Spleen (tissue), 11 donors: ENCODE measurements at regions not wholly inside any gene's neighbourhood (a gene's known extent, or its start where the extent isn't known, plus 50 kb on each side); places are given as distances from the start of the nearest gene placed in this dataset.
A peak's percentile ranks its signal among the peaks of the same experiment; 100 is the strongest.

Experiments used
- DNase-seq: peaks from one replicate; pipeline ENCODE4 v3.0.0-alpha.2; 2020
- H3K27ac ChIP-seq, 8 donors: fragments of 200-600 bp; sonication (generic) in 7 of 8; 1 replicate in 4 of 8; 2 replicates in 4 of 8; pipeline versions ENCODE4 v1.5.0 to v1.8.0; 2016 to 2021; ENCODE audit warnings: inconsistent platforms in 4 of 8, mild to moderate bottlenecking in 4 of 8, moderate library complexity in 1 of 8
- H3K27me3 ChIP-seq, 7 donors: fragments of 200-600 bp; sonication (generic) in 6 of 7; replicated peaks in 1 of 7; 1 replicate in 4 of 7; 2 replicates in 3 of 7; pipeline versions ENCODE4 v1.5.0 to v1.8.0; 2016 to 2021; ENCODE audit warnings: inconsistent platforms in 3 of 7, mild to moderate bottlenecking in 1 of 7
- H3K36me3 ChIP-seq, 6 donors: fragments of 200-600 bp; sonication (generic) in 5 of 6; 1 replicate in 4 of 6; 2 replicates in 2 of 6; pipeline versions ENCODE4 v1.5.0 to v1.8.0; 2016 to 2021; ENCODE audit warnings: inconsistent platforms in 2 of 6
- H3K4me1 ChIP-seq, 6 donors: fragments of 200-600 bp; sonication (generic) in 5 of 6; 1 replicate in 3 of 6; 2 replicates in 3 of 6; pipeline versions ENCODE4 v1.5.0 to v1.8.0; 2016 to 2021; ENCODE audit warnings: inconsistent platforms in 3 of 6
- H3K4me3 ChIP-seq, 8 donors: fragments of 200-600 bp; sonication (generic) in 7 of 8; 1 replicate in 4 of 8; 2 replicates in 4 of 8; pipeline versions ENCODE4 v1.5.0 to v1.8.0; 2016 to 2021; ENCODE audit warnings: inconsistent platforms in 4 of 8, mild to moderate bottlenecking in 4 of 8, moderate library complexity in 2 of 8
- H3K9me3 ChIP-seq, 8 donors: fragments of 200-600 bp; sonication (generic) in 7 of 8; 1 replicate in 4 of 8; 2 replicates in 4 of 8; pipeline versions ENCODE4 v1.5.0 to v1.8.0; 2016 to 2021; ENCODE audit warnings: inconsistent platforms in 4 of 8
- CTCF ChIP-seq, 11 experiments: fragments of 200-600 bp in 7 of 11; fragments of 450-650 bp in 4 of 11; sonication (generic) in 4 of 11; IDR thresholded peaks in 8 of 11; conservative IDR thresholded peaks in 3 of 11; 1 replicate in 7 of 11; 2 replicates in 4 of 11; pipeline versions ENCODE4 v1.4.0 to v1.8.0; 2016 to 2021; ENCODE audit warnings: antibody characterized with exemption in 11 of 11, inconsistent platforms in 4 of 11, mild to moderate bottlenecking in 1 of 11
- POLR2A ChIP-seq, 3 donors: fragments of 450-650 bp; IDR thresholded peaks; one replicate each; pipeline ENCODE4 v1.5.1; 2017; ENCODE audit warnings: antibody characterized with exemption in 3 of 3, mild to moderate bottlenecking in 1 of 3
- POLR2AphosphoS5 ChIP-seq, 3 donors: sonication (generic); formaldehyde crosslinking; IDR thresholded peaks; one replicate each; pipeline ENCODE4 v1.5.1; 2017; ENCODE audit warnings: antibody characterized with exemption in 3 of 3
- WGBS, 5 donors: extraction: QIAGEN DNeasy Blood & Tissue Kit in 3 of 5; methylation state at CpG; one replicate each; pipeline versions ENCODE4 v1.1.5 to v1.1.7; 2013 to 2018; 5-methylcytosine and 5-hydroxymethylcytosine counted together
- intact Hi-C: fragments of 100-400 bp; cut with DNase I; formaldehyde crosslinking; loops from one replicate; pipeline ENCODE4 v1.15.0; 2023; ENCODE audit warnings: low total_unique reads
- donor health status: healthy with polysubstance abuse.
- donor health status: DM: no; HTN: no; CAD: no; lungs with moderate emphysema.
- donor health status: DM: no; HTN: no; CAD: no.
- donor health status: Bipolar disorder and iron deficiency.
- donor health status: healthy.
- donor health status: DM: no; HTN: no; CAD: no.
- donor health status: DM: yes; HTN: yes; CAD: no.

GRCh38 chr12:34296143-34297041, 274.1 kb downstream of the ALG10 start:
- intact Hi-C loops = no loop called here
- WGBS, 5 donors = 71 to 79% (median 75%) methylated on average over 30 of the region's 30 CpGs
- Histone ChIP-seq H3K27ac (no peak overlapping the region), H3K9me3 (peaks cover 0 to 100% (median 84%) of the 10 kb centered on the region in 8 donors), H3K27me3 (no peaks in the 10 kb centered on the region), H3K4me1 (no peaks in the 10 kb centered on the region), H3K36me3 (no peaks in the 10 kb centered on the region), H3K4me3 (no peak overlapping the region)
- DNase-seq = peak; percentile 36
- TF ChIP-seq POLR2A (IDR thresholded peaks at IDR 0.05) = no peak
- no peak for TF ChIP-seq POLR2AphosphoS5 (IDR thresholded peaks at IDR 0.05)
- no peak for TF ChIP-seq CTCF (IDR thresholded peaks at IDR 0.05 in 8 of 11, conservative IDR thresholded peaks at IDR 0.05 in 3 of 11)

- Histone ChIP-seq H3K9me3 (peaks cover 0 to 100% (median 84%) of the 10 kb centered on the region in 8 donors), H3K27me3 (no peaks in the 10 kb centered on the region), H3K4me3 (no peak overlapping the region), H3K27ac (no peak overlapping the region), H3K36me3 (no peaks in the 10 kb centered on the region), H3K4me1 (no peaks in the 10 kb centered on the region)
- TF ChIP-seq CTCF (IDR thresholded peaks at IDR 0.05 in 8 of 11, conservative IDR thresholded peaks at IDR 0.05 in 3 of 11) = no peak
- no peak for TF ChIP-seq POLR2AphosphoS5 (IDR thresholded peaks at IDR 0.05)
- no peak for TF ChIP-seq POLR2A (IDR thresholded peaks at IDR 0.05)
- intact Hi-C loops = no loop called here
- peak; percentile 41 for DNase-seq
- 60 to 68% (median 64%) methylated on average over 18 of the region's 18 CpGs for WGBS, 5 donors
These were observed 275.0 kb downstream of the ALG10 start for GRCh38 chr12:34297126-34297789.

GRCh38 chr12:34297790-34298164, 275.5 kb downstream of the ALG10 start:
- Histone ChIP-seq H3K27me3 (no peaks in the 10 kb centered on the region), H3K36me3 (no peaks in the 10 kb centered on the region), H3K9me3 (peaks cover 0 to 100% (median 86%) of the 10 kb centered on the region in 8 donors), H3K27ac (no peak overlapping the region), H3K4me3 (no peak overlapping the region), H3K4me1 (no peaks in the 10 kb centered on the region)
- peak; percentile 22 for DNase-seq
- no peak for TF ChIP-seq POLR2AphosphoS5 (IDR thresholded peaks at IDR 0.05)
- 76 to 82% (median 78%) methylated on average over 9 of the region's 9 CpGs for WGBS, 5 donors
- intact Hi-C loops = no loop called here

GRCh38 chr12:34298176-34298970, 276.1 kb downstream of the ALG10 start:
- Histone ChIP-seq H3K4me1 (no peaks in the 10 kb centered on the region), H3K27ac (no peak overlapping the region), H3K9me3 (peaks cover 0 to 100% (median 87%) of the 10 kb centered on the region in 8 donors), H3K36me3 (no peaks in the 10 kb centered on the region), H3K27me3 (no peaks in the 10 kb centered on the region), H3K4me3 (no peak overlapping the region)
- no peak for TF ChIP-seq CTCF (IDR thresholded peaks at IDR 0.05 in 8 of 11, conservative IDR thresholded peaks at IDR 0.05 in 3 of 11)
- DNase-seq = peak; percentile 30
- WGBS, 5 donors = 77 to 83% (median 82%) methylated on average over 28 of the region's 28 CpGs
- intact Hi-C loops = no loop called here
